GM12873 (cell line): ENCODE measurements at regions not wholly inside any gene's neighbourhood (a gene's known extent, or its start where the extent isn't known, plus 50 kb on each side); places are given as distances from the start of the nearest gene placed in this dataset.

Experiments
- CTCF ChIP-seq: IDR thresholded peaks from 2 replicates; pipeline ENCODE4 v1.5.1; 2012; ENCODE audit warnings: low read depth, mild to moderate bottlenecking, moderate library complexity, low read length, control low read depth; ENCODE audit not compliant: insufficient read depth; ENCODE audit errors: missing control alignments

- no peak for TF ChIP-seq CTCF
Measured at GRCh38 chr16:8375232-8375587, 215.1 kb downstream of the TMEM114 start.

GRCh38 chr16:8374586-8375231 lies 215.6 kb downstream of the TMEM114 start:
- no peak for TF ChIP-seq CTCF

GRCh38 chr16:8373676-8374431 lies 216.5 kb downstream of the TMEM114 start:
- no peak for TF ChIP-seq CTCF

GRCh38 chr16:8372141-8372540 lies 218.2 kb downstream of the TMEM114 start:
- TF ChIP-seq CTCF = no peak

GRCh38 chr16:8370374-8371270 lies 219.7 kb downstream of the TMEM114 start:
- no peak for TF ChIP-seq CTCF

- no peak for TF ChIP-seq CTCF
Measured at GRCh38 chr16:8358937-8359336, 231.4 kb downstream of the TMEM114 start.

- peak; percentile 10 for TF ChIP-seq CTCF
Measured at GRCh38 chr16:8355675-8356074, 234.6 kb downstream of the TMEM114 start.
